Upper lobe of left lung (tissue), 6 donors: ENCODE measurements at regions not wholly inside any gene's neighbourhood (a gene's known extent, or its start where the extent isn't known, plus 50 kb on each side); places are given as distances from the start of the nearest gene placed in this dataset.

Experiments
- ATAC-seq, 2 donors: fragments of 200-7000 bp; cut with Tn5 transposase; one replicate each; pipeline ENCODE4 v1.9.1; 2022; ENCODE audit warnings: mild to moderate bottlenecking in 2 of 2, moderate library complexity in 2 of 2; ENCODE audit not compliant: low FRiP score in 2 of 2
- DNase-seq, 2 donors: peaks; one replicate each; pipeline ENCODE4 v3.0.0-alpha.2; 2019 to 2020
- H3K27ac ChIP-seq, 4 donors: fragments of 200-600 bp; sonication (generic); one replicate each; pipeline ENCODE4 v1.5.1; 2016 to 2019
- H3K27me3 ChIP-seq, 4 donors: fragments of 200-600 bp; sonication (generic); one replicate each; pipeline ENCODE4 v1.5.1; 2017 to 2019
- H3K36me3 ChIP-seq, 4 donors: fragments of 200-600 bp; sonication (generic); one replicate each; pipeline ENCODE4 v1.5.1; 2016 to 2019
- H3K4me1 ChIP-seq, 4 donors: fragments of 200-600 bp; sonication (generic); one replicate each; pipeline ENCODE4 v1.5.1; 2018 to 2019
- H3K4me3 ChIP-seq, 4 donors: fragments of 200-600 bp; sonication (generic); one replicate each; pipeline ENCODE4 v1.5.1; 2017 to 2019; ENCODE audit warnings: mild to moderate bottlenecking in 2 of 4, moderate library complexity in 1 of 4
- H3K9me3 ChIP-seq, 4 donors: fragments of 200-600 bp; sonication (generic); one replicate each; pipeline ENCODE4 v1.5.1; 2018 to 2019
- EP300 ChIP-seq, 4 donors: sonication (generic); formaldehyde crosslinking; IDR thresholded peaks; one replicate each; pipeline ENCODE4 v1.5.1; 2017; ENCODE audit warnings: antibody characterized with exemption in 4 of 4, control low read depth in 2 of 4
- POLR2A ChIP-seq, 4 donors: fragments of 450-650 bp; IDR thresholded peaks; one replicate each; pipeline ENCODE4 v1.5.1; 2016 to 2017; ENCODE audit warnings: antibody characterized with exemption in 4 of 4, mild to moderate bottlenecking in 2 of 4
- POLR2AphosphoS5 ChIP-seq, 2 donors: sonication (generic); formaldehyde crosslinking; IDR thresholded peaks; one replicate each; pipeline ENCODE4 v1.5.1; 2017; ENCODE audit warnings: antibody characterized with exemption in 2 of 2
- WGBS, 2 donors: methylation state at CpG; one replicate each; pipeline ENCODE4 v1.1.5; 2017 to 2018; 5-methylcytosine and 5-hydroxymethylcytosine counted together
- TF ChIP-seq, protein P1 (sequence below), 6 experiments: fragments of 450-650 bp in 4 of 6; fragments of 200-600 bp in 2 of 6; sonication (generic) in 2 of 6; IDR thresholded peaks; one replicate each; pipeline ENCODE4 v1.5.1; 2016 to 2019; ENCODE audit warnings: antibody characterized with exemption in 6 of 6
- donor health status: DM: no; HTN: no; CAD: no; lungs with moderate emphysema.
- donor health status: DM: no; HTN: yes; CAD: no; lungs with severe emphysema.

GRCh38 chr15:93261845-93262244 lies 172.8 kb upstream of the RGMA start:
- WGBS, 2 donors = 81 to 84% methylated on average over 4 of the region's 4 CpGs
- no peak for ATAC-seq
- no peak for TF ChIP-seq POLR2AphosphoS5 (IDR thresholded peaks at IDR 0.05)
- no peak for TF ChIP-seq EP300 (IDR thresholded peaks at IDR 0.05)
- TF ChIP-seq, protein P1, sequence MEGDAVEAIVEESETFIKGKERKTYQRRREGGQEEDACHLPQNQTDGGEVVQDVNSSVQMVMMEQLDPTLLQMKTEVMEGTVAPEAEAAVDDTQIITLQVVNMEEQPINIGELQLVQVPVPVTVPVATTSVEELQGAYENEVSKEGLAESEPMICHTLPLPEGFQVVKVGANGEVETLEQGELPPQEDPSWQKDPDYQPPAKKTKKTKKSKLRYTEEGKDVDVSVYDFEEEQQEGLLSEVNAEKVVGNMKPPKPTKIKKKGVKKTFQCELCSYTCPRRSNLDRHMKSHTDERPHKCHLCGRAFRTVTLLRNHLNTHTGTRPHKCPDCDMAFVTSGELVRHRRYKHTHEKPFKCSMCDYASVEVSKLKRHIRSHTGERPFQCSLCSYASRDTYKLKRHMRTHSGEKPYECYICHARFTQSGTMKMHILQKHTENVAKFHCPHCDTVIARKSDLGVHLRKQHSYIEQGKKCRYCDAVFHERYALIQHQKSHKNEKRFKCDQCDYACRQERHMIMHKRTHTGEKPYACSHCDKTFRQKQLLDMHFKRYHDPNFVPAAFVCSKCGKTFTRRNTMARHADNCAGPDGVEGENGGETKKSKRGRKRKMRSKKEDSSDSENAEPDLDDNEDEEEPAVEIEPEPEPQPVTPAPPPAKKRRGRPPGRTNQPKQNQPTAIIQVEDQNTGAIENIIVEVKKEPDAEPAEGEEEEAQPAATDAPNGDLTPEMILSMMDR (IDR thresholded peaks at IDR 0.05) = no peak
- TF ChIP-seq POLR2A (IDR thresholded peaks at IDR 0.05) = no peak

GRCh38 chr15:93257920-93258319 lies 168.9 kb upstream of the RGMA start:
- no peak for TF ChIP-seq POLR2A (IDR thresholded peaks at IDR 0.05)
- no peak for TF ChIP-seq POLR2AphosphoS5 (IDR thresholded peaks at IDR 0.05)
- TF ChIP-seq, protein P1 (IDR thresholded peaks at IDR 0.05) = no peak
- no peak for TF ChIP-seq EP300 (IDR thresholded peaks at IDR 0.05)
- no peak overlapping the region for H3K27ac ChIP-seq
- peaks cover 0 to 13% (median 4%) of the 10 kb centered on the region in 4 donors for H3K4me1 ChIP-seq
- ATAC-seq = no peak
- H3K4me3 ChIP-seq = no peak overlapping the region
- H3K9me3 ChIP-seq = no peaks in the 10 kb centered on the region
- 76 to 77% methylated on average over 3 of the region's 3 CpGs for WGBS, 2 donors
- no peaks in the 10 kb centered on the region for H3K27me3 ChIP-seq
- DNase-seq = no peak
- no peaks in the 10 kb centered on the region for H3K36me3 ChIP-seq

More at GRCh38 chr15:93261845-93262244, 172.8 kb upstream of the RGMA start:
- DNase-seq = no peak
- H3K4me1 ChIP-seq = no peaks in the 10 kb centered on the region
- H3K4me3 ChIP-seq = no peak overlapping the region
- no peaks in the 10 kb centered on the region for H3K9me3 ChIP-seq
- H3K27me3 ChIP-seq = no peaks in the 10 kb centered on the region
- H3K36me3 ChIP-seq = no peaks in the 10 kb centered on the region
- H3K27ac ChIP-seq = no peak overlapping the region

DNA sequence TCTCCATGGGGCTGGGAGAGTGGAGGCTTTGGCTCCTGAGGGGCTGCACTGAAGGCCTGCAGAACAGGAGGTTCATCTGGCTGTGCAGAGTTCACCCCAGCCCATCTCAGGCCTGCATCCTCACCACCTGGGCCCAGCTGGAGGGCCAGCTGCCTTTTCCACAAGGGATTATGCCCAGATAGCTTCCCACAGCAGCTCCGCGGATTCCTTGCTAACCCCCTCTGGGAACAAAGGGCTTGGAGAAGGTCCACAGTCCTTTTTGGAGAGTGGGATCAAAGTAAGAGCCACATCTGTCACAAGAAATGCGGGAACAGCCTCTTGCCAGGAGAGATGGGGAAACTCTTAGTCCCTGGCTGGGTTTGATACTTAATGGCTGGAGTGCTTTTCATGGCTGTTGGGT lies 164.7 kb upstream of the RGMA start:
- no peak overlapping the region for H3K4me3 ChIP-seq
- no peaks in the 10 kb centered on the region for H3K36me3 ChIP-seq
- WGBS, 2 donors = 65 to 75% methylated on average over 3 of the region's 3 CpGs
- no peak overlapping the region for H3K27ac ChIP-seq
- no peaks in the 10 kb centered on the region for H3K9me3 ChIP-seq
- TF ChIP-seq, protein P1 (IDR thresholded peaks at IDR 0.05) = no peak
- TF ChIP-seq EP300 (IDR thresholded peaks at IDR 0.05) (no peak), POLR2A (IDR thresholded peaks at IDR 0.05) (no peak), POLR2AphosphoS5 (IDR thresholded peaks at IDR 0.05) (no peak)
- no peaks in the 10 kb centered on the region for H3K27me3 ChIP-seq
- H3K4me1 ChIP-seq = peaks cover 0 to 14% (median 4%) of the 10 kb centered on the region in 4 donors
- DNase-seq (no peak), ATAC-seq (no peak)

- no peaks in the 10 kb centered on the region for H3K9me3 ChIP-seq
- H3K27me3 ChIP-seq = no peaks in the 10 kb centered on the region
- DNase-seq (no peak), ATAC-seq (no peak)
- TF ChIP-seq POLR2A (IDR thresholded peaks at IDR 0.05) (no peak), EP300 (IDR thresholded peaks at IDR 0.05) (no peak), POLR2AphosphoS5 (IDR thresholded peaks at IDR 0.05) (no peak)
- TF ChIP-seq, protein P1 (IDR thresholded peaks at IDR 0.05) = no peak
- WGBS, 2 donors = 64 to 79% methylated on average over 2 of the region's 2 CpGs
- H3K36me3 ChIP-seq = no peaks in the 10 kb centered on the region
- H3K4me3 ChIP-seq = no peak overlapping the region
- H3K4me1 ChIP-seq = peaks cover 0 to 14% (median 4%) of the 10 kb centered on the region in 4 donors
- H3K27ac ChIP-seq = no peak overlapping the region
Measured at GRCh38 chr15:93252780-93253179, 163.8 kb upstream of the RGMA start.

GRCh38 chr15:93250950-93251349 lies 161.9 kb upstream of the RGMA start:
- Histone ChIP-seq H3K27ac (no peak overlapping the region), H3K9me3 (no peaks in the 10 kb centered on the region), H3K27me3 (no peaks in the 10 kb centered on the region), H3K4me3 (no peak overlapping the region), H3K4me1 (peaks cover 0 to 14% (median 4%) of the 10 kb centered on the region in 4 donors), H3K36me3 (no peaks in the 10 kb centered on the region)
- DNase-seq = no peak
- no peak for ATAC-seq
- TF ChIP-seq POLR2A (IDR thresholded peaks at IDR 0.05) (no peak), POLR2AphosphoS5 (IDR thresholded peaks at IDR 0.05) (no peak)
- TF ChIP-seq, protein P1 (IDR thresholded peaks at IDR 0.05) = no peak
- 82 to 89% methylated on average over 8 of the region's 8 CpGs for WGBS, 2 donors
